Choroid plexus epithelial cell (primary cell): ENCODE measurements at regions not wholly inside any gene's neighbourhood (a gene's known extent, or its start where the extent isn't known, plus 50 kb on each side); places are given as distances from the start of the nearest gene placed in this dataset.

Source experiments
- DNase-seq: peaks from one replicate; pipeline ENCODE4 v3.0.0-alpha.2; 2010; ENCODE audit warnings: low read depth
- H3K4me3 ChIP-seq: 2 replicates; pipeline ENCODE4 v1.5.1; 2011; ENCODE audit warnings: low read depth, mild to moderate bottlenecking, control low read depth, low read length, moderate library complexity
- TF ChIP-seq, protein P1 (sequence below): conservative IDR thresholded peaks from 2 replicates; pipeline ENCODE4 v1.5.1; 2011; ENCODE audit warnings: low read depth, mild to moderate bottlenecking, control low read depth, inconsistent platforms, low read length, moderate library complexity

DNA sequence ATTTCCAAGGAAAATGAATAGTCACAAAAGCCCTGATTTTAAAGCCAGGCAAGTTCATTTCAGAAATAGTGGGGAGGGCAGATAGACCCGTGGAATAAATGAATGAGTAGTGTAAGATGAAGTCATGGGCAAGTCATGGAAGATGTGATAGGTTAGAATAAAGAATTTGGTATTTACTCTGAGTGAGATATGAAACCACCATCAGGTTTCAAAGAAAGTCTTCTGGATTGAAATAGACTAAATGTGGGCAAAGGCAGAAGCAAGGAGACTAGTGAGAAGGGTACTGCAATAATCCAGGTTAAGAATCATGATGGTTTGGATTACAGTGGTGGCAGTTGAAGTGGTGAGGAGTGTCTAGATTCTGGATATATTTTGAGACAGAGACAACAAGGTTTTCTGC is 218.5 kb upstream of the AFF2 start:
- DNase-seq: no peak
- H3K4me3 ChIP-seq: no peak overlapping the region
- TF ChIP-seq, protein P1, sequence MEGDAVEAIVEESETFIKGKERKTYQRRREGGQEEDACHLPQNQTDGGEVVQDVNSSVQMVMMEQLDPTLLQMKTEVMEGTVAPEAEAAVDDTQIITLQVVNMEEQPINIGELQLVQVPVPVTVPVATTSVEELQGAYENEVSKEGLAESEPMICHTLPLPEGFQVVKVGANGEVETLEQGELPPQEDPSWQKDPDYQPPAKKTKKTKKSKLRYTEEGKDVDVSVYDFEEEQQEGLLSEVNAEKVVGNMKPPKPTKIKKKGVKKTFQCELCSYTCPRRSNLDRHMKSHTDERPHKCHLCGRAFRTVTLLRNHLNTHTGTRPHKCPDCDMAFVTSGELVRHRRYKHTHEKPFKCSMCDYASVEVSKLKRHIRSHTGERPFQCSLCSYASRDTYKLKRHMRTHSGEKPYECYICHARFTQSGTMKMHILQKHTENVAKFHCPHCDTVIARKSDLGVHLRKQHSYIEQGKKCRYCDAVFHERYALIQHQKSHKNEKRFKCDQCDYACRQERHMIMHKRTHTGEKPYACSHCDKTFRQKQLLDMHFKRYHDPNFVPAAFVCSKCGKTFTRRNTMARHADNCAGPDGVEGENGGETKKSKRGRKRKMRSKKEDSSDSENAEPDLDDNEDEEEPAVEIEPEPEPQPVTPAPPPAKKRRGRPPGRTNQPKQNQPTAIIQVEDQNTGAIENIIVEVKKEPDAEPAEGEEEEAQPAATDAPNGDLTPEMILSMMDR: no peak

DNA sequence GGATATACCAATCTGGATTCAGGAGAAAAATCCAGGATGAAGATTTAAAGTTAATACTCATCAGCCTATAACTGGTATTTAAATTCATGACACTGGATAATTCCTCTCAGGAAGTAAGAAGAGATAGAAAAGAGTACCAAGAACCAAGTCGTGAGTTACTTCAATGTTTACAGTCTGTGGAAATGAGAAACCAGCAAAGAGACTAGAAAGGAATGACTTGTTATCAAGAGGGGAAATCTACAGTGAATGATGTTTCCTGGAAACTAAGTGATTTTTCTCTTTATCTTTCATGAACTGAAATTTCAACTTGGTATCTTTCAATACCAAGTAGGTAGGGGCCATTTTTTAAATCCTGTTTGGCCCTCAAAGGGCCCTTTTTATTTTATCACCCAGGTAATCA is 217.9 kb upstream of the AFF2 start:
- TF ChIP-seq, protein P1: no peak
- H3K4me3 ChIP-seq: no peak overlapping the region
- DNase-seq: no peak

DNA sequence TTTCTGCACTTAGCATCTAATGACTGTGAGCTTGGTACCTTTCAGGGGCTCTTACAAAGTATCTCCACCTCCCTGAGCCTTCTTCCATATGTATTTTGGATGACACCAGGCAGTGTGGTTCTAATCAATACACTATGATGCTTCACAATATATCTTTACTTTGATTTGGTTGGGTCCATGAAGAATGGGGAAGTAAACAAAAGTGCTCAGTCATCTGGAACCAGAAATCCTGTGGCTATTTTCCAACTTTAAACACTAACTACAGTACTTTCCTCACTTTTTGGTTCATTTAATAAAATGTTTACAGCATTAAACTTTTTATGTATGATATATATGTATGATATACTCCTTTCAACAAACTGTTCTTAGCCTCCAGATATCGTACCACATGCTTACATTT is 216.4 kb upstream of the AFF2 start:
- no peak overlapping the region for H3K4me3 ChIP-seq
- no peak for DNase-seq
- TF ChIP-seq, protein P1: no peak

DNA sequence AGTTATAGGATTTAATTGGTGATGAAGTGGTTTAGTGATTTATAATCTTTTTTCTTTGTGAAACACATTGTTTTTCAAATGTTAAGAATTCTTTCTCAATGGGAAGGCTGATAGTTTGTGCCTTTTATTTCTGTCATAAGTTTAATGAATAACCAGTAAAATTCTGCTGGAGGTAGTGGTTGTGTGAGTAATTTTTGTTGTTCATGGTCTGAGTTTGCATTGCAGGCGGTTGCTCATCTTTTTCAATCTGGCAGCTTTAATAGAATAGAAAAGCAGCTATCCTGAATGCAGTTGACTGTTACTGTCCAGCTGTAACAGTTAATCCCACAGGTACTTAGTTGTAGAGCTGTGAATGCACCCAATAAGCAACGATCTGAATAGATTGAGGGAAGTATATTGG is 215.6 kb upstream of the AFF2 start:
- TF ChIP-seq, protein P1: no peak
- no peak for DNase-seq
- H3K4me3 ChIP-seq: no peak overlapping the region

DNA sequence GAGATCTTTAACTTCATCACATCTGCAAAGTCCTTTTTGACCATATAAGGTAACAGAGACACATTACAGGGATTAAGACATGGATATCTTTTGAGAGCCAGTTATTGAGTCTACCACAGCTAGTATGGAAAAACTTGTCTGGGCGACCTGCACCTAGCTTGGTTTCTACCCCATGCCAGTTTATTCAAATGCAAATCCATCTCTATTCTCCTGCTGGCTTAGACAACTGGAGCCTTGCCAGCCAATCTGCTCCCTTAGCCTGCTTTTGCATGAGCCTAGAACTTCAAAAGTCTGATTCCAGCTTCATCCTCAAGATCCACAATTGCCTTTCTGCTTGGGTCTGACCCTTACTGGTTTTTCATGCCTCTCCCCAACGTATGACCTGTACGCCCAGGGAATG is 212.0 kb upstream of the AFF2 start:
- no peak for DNase-seq
- no peak overlapping the region for H3K4me3 ChIP-seq
- TF ChIP-seq, protein P1: no peak

DNA sequence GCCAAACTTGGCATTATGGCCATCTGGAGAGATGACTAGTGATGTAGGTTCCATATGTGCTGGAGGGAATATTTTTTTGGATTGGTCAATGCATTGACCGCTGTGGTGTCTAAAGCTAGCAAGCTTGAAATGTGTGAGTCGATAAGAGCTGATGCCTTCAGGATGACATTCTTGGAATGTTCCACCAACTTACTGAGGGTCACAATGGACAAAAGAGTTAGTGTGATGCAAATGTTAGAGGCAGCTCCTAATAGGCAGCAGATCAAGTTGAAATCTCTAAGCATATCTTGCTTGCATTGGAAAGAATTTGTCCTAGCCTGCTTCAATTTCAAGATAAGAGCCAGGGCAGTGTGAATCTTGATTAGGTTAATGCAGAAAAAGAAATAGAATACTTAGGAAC is 210.4 kb upstream of the AFF2 start:
- H3K4me3 ChIP-seq: no peak overlapping the region
- TF ChIP-seq, protein P1: no peak
- no peak for DNase-seq

DNA sequence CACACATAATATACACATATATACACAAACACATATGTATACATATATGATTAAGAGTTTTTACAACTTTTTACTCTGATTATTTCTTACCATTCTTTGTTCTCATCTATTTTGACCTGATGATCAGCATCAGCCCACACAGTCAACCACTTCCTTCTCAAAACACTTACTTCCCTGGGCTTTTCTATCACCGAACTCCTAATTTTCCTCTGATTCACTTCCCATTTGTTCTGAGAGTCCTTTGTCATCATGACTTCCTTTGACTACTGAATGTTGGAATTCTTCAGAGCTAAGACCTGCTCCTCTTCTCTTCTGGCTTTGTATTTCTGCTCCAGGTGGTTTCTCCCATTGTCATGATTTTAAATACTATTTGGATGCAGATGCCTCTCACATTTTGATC is 209.5 kb upstream of the AFF2 start:
- no peak for DNase-seq
- no peak overlapping the region for H3K4me3 ChIP-seq
- TF ChIP-seq, protein P1: no peak
